ENCODE measurements at regions not wholly inside any gene's neighbourhood (a gene's known extent, or its start where the extent isn't known, plus 50 kb on each side); places are given as distances from the start of the nearest gene placed in this dataset.

- no peak overlapping the region for H3K27ac Mint-ChIP-seq
- no peak for ATAC-seq
- Histone ChIP-seq H3K4me2 (no peak overlapping the region), H2AFZ (no peak overlapping the region), H3K27ac (ENCODE audit: low read depth) (no peak overlapping the region), H3K27me3 (ENCODE audit: insufficient read depth) (no peaks in the 10 kb centered on the region), H3K36me3 (ENCODE audit: insufficient read depth) (no peaks in the 10 kb centered on the region), H3K79me2 (replicated peaks; ENCODE audit: insufficient read depth) (no peaks in the 10 kb centered on the region), H3K9me2 (ENCODE audit: insufficient read depth) (peaks cover 8% of the 10 kb centered on the region; the same call in 1 of the 2 replicates), H4K20me1 (replicated peaks; ENCODE audit: insufficient read depth) (no peaks in the 10 kb centered on the region), H3K4me1 (ENCODE audit: insufficient read depth) (peaks cover 11% of the 10 kb centered on the region; the same call in 1 of the 2 replicates), H3F3A (replicated peaks; ENCODE audit: low read depth) (no peaks in the 10 kb centered on the region), H3K4me3 (no peak overlapping the region)
- H3K36me3 Mint-ChIP-seq (ENCODE audit: low read depth) = peaks cover 4% of the 10 kb centered on the region; the same call in 1 of the 3 replicates
- TF ChIP-seq, protein P1, sequence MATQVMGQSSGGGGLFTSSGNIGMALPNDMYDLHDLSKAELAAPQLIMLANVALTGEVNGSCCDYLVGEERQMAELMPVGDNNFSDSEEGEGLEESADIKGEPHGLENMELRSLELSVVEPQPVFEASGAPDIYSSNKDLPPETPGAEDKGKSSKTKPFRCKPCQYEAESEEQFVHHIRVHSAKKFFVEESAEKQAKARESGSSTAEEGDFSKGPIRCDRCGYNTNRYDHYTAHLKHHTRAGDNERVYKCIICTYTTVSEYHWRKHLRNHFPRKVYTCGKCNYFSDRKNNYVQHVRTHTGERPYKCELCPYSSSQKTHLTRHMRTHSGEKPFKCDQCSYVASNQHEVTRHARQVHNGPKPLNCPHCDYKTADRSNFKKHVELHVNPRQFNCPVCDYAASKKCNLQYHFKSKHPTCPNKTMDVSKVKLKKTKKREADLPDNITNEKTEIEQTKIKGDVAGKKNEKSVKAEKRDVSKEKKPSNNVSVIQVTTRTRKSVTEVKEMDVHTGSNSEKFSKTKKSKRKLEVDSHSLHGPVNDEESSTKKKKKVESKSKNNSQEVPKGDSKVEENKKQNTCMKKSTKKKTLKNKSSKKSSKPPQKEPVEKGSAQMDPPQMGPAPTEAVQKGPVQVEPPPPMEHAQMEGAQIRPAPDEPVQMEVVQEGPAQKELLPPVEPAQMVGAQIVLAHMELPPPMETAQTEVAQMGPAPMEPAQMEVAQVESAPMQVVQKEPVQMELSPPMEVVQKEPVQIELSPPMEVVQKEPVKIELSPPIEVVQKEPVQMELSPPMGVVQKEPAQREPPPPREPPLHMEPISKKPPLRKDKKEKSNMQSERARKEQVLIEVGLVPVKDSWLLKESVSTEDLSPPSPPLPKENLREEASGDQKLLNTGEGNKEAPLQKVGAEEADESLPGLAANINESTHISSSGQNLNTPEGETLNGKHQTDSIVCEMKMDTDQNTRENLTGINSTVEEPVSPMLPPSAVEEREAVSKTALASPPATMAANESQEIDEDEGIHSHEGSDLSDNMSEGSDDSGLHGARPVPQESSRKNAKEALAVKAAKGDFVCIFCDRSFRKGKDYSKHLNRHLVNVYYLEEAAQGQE (IDR thresholded peaks at IDR 0.05; ENCODE audit: unreplicated experiment) = no peak
- no peak for TF ChIP-seq NANOG (IDR thresholded peaks at IDR 0.05; ENCODE audit: borderline replicate concordance)
- TF ChIP-seq POLR2AphosphoS5 (IDR thresholded peaks at IDR 0.05; ENCODE audit: low read depth) = no peak
- no peak for TF ChIP-seq CTCF (conservative IDR thresholded peaks at IDR 0.05; ENCODE audit: low read depth in 2 of 2)
- no peak for TF ChIP-seq EZH2phosphoT487 (IDR thresholded peaks at IDR 0.05; ENCODE audit: unreplicated experiment)
- TF ChIP-seq, protein P2, sequence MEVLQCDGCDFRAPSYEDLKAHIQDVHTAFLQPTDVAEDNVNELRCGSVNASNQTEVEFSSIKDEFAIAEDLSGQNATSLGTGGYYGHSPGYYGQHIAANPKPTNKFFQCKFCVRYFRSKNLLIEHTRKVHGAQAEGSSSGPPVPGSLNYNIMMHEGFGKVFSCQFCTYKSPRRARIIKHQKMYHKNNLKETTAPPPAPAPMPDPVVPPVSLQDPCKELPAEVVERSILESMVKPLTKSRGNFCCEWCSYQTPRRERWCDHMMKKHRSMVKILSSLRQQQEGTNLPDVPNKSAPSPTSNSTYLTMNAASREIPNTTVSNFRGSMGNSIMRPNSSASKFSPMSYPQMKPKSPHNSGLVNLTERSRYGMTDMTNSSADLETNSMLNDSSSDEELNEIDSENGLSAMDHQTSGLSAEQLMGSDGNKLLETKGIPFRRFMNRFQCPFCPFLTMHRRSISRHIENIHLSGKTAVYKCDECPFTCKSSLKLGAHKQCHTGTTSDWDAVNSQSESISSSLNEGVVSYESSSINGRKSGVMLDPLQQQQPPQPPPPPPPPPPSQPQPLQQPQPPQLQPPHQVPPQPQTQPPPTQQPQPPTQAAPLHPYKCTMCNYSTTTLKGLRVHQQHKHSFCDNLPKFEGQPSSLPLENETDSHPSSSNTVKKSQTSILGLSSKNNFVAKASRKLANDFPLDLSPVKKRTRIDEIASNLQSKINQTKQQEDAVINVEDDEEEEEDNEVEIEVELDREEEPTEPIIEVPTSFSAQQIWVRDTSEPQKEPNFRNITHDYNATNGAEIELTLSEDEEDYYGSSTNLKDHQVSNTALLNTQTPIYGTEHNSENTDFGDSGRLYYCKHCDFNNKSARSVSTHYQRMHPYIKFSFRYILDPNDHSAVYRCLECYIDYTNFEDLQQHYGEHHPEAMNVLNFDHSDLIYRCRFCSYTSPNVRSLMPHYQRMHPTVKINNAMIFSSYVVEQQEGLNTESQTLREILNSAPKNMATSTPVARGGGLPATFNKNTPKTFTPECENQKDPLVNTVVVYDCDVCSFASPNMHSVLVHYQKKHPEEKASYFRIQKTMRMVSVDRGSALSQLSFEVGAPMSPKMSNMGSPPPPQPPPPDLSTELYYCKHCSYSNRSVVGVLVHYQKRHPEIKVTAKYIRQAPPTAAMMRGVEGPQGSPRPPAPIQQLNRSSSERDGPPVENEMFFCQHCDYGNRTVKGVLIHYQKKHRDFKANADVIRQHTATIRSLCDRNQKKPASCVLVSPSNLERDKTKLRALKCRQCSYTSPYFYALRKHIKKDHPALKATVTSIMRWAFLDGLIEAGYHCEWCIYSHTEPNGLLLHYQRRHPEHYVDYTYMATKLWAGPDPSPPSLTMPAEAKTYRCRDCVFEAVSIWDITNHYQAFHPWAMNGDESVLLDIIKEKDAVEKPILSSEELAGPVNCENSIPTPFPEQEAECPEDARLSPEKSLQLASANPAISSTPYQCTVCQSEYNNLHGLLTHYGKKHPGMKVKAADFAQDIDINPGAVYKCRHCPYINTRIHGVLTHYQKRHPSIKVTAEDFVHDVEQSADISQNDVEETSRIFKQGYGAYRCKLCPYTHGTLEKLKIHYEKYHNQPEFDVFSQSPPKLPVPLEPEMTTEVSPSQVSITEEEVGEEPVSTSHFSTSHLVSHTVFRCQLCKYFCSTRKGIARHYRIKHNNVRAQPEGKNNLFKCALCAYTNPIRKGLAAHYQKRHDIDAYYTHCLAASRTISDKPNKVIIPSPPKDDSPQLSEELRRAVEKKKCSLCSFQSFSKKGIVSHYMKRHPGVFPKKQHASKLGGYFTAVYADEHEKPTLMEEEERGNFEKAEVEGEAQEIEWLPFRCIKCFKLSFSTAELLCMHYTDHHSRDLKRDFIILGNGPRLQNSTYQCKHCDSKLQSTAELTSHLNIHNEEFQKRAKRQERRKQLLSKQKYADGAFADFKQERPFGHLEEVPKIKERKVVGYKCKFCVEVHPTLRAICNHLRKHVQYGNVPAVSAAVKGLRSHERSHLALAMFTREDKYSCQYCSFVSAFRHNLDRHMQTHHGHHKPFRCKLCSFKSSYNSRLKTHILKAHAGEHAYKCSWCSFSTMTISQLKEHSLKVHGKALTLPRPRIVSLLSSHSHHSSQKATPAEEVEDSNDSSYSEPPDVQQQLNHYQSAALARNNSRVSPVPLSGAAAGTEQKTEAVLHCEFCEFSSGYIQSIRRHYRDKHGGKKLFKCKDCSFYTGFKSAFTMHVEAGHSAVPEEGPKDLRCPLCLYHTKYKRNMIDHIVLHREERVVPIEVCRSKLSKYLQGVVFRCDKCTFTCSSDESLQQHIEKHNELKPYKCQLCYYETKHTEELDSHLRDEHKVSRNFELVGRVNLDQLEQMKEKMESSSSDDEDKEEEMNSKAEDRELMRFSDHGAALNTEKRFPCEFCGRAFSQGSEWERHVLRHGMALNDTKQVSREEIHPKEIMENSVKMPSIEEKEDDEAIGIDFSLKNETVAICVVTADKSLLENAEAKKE (CRISPR knock-in tag; IDR thresholded peaks at IDR 0.05) = no peak
- no peak for TF ChIP-seq ZNF331 (CRISPR knock-in tag; IDR thresholded peaks at IDR 0.05; ENCODE audit: low read depth)
- TF ChIP-seq STAT1 (IDR thresholded peaks at IDR 0.05; ENCODE audit: unreplicated experiment) = no peak
- TF ChIP-seq EZH2 (IDR thresholded peaks at IDR 0.05; ENCODE audit: low read depth, unreplicated experiment) = no peak
- TF ChIP-seq ETS1 (IDR thresholded peaks at IDR 0.05) = no peak
- no peak for TF ChIP-seq ZNF114 (CRISPR knock-in tag; IDR thresholded peaks at IDR 0.05)
- no peaks in the 10 kb centered on the region for H3K9me3 Mint-ChIP-seq
- peaks cover 6% of the 10 kb centered on the region for H3K4me1 Mint-ChIP-seq
- DNase-seq (ENCODE audit: low spot score) = no peak
- no peak overlapping the region for H3K4me3 Mint-ChIP-seq
- H3K27me3 Mint-ChIP-seq (ENCODE audit: insufficient read depth, low read depth, poor library complexity) = peaks cover 4% of the 10 kb centered on the region
Observed at GRCh38 chr20:54351371-54352136, 123.8 kb upstream of the DOK5 start.

All from GM23338 (cell line).